ENCODE measurements at regions not wholly inside any gene's neighbourhood (a gene's known extent, or its start where the extent isn't known, plus 50 kb on each side); places are given as distances from the start of the nearest gene placed in this dataset.

- TF ChIP-seq CTCF (IDR thresholded peaks at IDR 0.05) (no peak), EP300 (IDR thresholded peaks at IDR 0.05) (no peak)
Measured at GRCh38 chr6:145208474-145208873, 526.8 kb downstream of the EPM2A start.

Measured in gastroesophageal sphincter (tissue), 3 donors.